HG02678 (cell line): ENCODE measurements at regions not wholly inside any gene's neighbourhood (a gene's known extent, or its start where the extent isn't known, plus 50 kb on each side); places are given as distances from the start of the nearest gene placed in this dataset.

ENCODE experiments used
- ATAC-seq: cut with Tn5 transposase; IDR thresholded peaks from one replicate; pipeline ENCODE4 v1.9.1; 2021; ENCODE audit warnings: mild to moderate bottlenecking, moderate library complexity; ENCODE audit not compliant: unreplicated experiment

DNA sequence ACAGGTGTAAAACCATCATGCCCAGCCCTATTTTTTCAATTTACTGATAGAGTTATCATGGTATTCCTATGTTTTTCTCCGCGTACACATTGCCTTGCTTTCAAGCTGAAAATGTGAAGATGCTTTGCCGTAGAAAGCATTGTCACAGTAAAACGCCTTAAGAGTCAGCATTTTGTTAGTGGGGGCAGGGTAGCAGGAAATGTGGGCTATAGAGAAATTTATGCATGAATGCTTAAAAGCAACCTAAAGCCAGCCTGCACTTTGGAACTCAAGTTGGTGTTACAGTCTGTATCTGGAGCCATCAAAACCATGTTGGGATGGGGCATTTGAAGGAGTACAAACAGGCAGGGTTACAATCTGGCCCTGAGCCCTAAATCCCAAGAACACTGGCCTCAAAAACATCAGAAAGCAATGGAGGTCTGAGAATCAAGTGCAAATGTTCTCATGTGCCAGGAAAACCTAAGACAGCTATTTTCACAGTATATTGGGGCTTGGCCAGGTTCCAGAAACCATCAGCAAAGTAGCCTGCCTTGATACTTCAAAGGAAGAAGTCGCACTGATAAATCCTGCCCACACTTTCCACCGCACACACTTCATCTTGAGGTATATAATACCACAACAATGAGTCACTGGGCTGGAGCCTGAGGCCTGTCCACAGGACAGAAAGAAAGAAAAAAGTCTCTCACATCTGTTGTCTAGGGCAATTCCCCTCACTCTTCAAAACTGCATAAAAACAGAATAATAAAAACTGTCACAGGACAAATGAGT is 313.8 kb downstream of the ENC1 start:
- ATAC-seq = peak; percentile 88

DNA sequence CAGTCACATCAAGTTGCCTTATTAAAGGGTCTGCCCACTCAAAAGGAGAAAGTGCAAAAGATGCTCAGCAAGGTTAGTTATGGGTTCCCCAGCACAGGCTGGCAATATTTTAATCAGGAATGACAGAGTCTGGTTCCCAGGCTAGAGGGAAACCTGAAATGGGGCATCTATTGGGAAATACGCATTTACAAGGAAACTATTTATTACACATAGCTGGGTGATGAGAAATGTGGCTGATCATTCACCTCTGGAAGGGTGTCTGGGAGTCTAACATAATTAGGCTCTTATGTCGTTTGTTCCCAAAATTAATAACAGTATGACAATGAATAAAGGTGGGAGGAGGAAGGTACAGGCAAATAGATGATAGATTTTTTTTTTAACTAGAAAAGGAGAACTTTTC is 314.7 kb downstream of the ENC1 start:
- ATAC-seq = no peak

DNA sequence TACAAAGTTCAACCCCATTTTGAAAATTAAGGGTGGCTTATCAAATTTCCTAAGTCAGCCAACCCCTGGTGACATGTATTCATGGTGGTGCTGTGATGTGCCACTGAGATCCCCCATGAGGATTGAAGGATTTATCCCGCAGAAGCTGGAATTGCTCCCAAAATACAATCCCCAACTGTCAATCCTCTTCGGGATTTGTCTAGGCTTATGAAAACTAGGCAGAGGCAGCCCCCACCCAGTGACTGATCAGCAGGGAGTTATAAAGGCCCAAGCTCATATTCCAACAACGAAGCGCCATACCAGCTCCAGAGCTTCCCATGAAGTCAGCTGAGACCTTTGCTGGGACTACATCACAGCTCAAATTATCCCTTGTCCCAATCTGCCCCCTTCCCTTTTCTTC is 316.0 kb downstream of the ENC1 start:
- no peak for ATAC-seq

DNA sequence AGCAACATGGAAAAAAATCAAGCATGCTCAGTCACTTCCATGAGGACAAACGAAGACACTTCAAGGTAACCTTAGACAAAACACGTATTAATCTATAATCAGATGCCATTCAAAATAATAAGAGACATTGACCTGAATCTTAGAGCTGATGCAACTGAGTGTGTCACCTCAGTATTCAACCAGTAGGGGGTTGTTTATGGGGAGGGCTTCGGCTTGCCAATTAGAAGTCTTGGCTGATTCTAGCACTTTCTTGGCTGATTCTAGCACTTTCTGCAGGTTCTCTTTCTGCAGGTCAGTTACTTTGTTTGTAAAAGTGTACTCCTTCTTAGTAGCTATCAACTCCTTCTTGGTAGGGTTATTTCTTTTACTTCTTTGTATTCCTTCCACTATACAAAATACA is 317.6 kb downstream of the ENC1 start:
- no peak for ATAC-seq

DNA sequence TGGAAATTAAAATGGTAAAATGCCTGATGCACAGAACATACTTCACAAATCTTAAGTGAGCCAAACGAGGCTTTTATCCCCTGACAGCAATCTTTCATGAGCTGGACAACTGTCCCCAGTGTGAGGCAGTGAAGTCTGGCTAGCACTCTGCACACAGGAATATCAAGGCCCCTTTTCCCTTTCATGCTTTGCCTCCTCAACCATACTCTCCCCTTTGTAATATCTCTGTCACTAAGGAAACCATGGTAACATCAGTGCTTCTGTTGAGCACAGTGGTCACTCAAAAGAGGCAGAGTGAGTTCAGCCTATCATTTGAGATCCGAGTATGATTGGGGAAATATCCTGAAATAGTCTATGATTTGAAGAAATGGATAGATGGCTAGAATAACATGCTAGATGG is 318.3 kb downstream of the ENC1 start:
- no peak for ATAC-seq

DNA sequence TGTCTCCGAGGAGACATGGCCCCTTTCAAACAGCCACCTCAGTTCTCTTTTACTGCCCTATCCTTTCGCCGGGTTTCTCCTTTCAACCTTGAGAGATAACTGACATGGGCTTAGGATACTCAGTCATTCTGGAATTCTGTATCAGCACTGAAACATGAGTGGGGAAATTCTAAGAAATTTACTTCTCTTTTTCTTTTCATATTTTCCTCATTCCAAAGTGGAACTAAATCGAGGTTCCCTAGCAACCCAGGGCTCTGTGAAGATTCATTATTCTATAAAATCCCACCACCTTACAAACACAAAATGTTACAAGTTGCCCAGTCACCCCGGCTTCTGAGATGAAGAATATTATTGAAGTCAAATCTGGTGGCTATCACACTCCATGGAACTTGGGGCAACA is 319.2 kb downstream of the ENC1 start:
- no peak for ATAC-seq

DNA sequence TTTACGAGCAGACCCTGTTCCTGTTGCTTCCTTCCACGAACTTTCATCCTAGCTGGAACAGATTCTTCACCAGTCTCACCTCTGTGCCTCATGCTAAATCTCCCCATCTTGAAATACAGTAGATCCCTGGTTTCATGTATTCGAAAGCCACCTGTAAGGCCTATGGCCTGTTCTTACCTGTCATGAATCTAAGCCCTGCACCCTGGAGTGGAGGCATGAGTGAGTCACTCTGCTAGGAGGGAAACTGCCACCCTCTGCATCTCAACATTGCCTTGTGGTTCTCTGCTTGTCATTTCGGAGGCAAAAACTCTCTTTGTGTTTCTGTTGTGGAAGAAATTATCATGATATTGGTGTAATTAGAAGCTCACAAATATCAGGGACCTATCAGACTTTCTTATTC is 320.0 kb downstream of the ENC1 start:
- no peak for ATAC-seq

DNA sequence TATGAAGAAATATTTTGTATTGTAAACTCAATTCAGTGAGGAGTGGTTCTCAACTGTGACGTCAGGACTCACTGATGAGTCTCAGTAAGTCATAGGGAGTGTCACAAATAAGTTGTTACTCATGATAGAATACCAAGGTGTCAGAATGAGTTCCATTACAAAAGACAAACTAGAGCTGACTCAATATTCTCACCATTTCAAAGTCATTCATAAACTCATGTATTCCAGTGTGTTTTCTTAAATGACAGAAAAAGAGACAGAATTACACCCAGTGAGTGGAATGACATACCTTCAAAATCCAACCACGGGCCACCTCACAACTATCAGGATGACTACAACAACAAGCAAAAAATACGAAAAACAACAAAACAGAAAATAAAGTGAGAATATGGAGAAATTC is 321.5 kb downstream of the ENC1 start:
- ATAC-seq = no peak

DNA sequence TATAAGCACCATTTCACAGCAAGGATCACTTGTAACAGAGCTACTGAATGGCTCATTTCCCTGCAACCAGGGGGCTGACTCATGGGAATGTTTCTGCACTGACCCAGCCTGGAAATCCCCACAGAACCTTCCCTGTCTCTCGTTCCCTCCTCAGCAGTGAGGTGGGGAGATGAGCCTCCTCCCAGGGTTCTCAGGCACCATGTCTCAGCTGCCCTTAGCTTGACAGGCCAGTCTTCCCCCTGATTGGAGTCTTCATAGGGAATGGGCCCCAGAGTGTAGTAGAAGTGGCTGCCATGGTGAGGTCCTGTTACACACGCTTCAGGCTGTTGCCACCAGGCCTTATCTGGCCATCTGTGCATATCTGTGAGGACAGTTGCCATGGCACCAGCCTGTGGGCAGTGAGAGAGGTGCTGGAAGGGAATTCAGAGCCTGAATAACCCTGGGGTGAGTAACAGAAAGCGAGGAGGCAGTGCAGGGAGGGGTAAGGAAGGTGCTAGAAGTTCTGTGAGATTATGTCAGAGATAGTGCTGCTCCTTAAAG is 324.4 kb downstream of the ENC1 start:
- ATAC-seq = peak; percentile 56

DNA sequence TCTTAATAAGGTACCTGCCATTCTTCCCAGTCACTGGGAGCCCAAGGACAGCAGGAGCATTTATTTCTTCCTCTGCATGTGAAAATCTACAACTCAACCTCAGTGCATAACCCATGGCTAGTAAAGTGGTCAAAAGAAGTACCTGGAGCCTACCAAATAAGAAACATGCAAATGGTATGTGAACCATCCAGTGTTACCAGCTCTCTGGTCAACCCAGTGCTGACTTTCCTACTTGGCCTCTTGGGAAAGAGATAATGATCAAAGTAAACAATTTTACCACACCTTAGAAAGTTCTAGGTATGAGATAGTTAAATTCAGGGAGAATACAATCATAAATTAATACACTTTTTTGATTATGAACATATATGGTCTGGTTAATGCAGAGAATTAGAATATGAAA is 325.6 kb downstream of the ENC1 start:
- no peak for ATAC-seq

DNA sequence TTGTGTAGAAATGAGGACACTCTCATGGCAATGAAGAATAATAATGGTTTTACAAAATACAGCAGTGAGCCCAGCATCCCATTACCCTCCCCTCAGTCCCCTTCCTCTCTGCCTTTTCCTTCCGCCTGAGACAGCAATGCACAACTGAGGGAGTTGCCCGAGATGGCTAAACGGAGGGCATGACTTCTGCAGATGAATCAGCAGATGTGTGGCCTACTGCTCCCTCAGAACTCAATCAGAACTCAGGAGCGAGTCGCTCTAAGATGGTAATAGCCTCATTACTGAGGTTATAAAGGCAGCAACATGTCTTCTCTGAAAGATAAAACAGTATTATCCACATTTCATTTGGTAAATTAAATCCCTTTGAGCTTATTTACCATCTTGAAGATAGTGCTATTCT is 326.6 kb downstream of the ENC1 start:
- no peak for ATAC-seq

DNA sequence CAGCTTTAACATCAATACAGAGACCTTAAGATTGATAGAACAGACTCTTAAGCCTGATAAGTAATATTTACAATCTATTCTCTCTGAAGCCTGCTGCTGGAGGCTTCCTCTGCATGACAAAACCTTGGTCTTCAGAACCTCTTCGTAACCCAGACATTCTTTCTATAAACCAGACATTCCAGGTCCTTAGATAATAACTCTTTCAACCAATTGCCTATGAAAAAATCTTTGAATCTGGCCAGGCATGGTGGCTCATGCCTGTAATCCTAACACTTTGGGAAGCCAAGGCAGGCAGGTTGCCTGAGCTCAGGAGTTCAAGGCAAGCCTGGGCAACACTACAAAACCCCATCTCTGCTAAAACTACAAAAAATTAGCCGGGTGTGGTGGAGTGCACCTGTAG is 327.8 kb downstream of the ENC1 start:
- ATAC-seq = no peak

DNA sequence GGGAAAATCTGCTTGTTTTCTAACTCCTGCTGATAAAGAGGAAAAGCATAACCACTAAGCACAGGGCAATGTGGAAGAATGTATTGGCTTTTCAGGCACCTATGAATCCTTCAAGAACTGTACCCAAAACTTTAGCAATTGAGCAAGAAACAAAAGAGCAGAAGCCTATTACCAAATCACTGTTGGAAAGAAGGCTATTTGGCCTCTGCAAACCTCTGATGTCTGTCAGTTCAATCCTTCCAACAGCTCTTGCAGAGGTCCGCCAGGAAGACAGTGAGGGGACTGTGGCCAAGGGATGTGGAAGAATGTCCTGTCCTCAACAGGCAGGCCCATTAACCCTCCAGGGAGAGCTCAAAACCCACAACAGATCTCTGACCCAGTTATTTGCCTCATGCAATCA is 328.6 kb downstream of the ENC1 start:
- ATAC-seq = no peak

DNA sequence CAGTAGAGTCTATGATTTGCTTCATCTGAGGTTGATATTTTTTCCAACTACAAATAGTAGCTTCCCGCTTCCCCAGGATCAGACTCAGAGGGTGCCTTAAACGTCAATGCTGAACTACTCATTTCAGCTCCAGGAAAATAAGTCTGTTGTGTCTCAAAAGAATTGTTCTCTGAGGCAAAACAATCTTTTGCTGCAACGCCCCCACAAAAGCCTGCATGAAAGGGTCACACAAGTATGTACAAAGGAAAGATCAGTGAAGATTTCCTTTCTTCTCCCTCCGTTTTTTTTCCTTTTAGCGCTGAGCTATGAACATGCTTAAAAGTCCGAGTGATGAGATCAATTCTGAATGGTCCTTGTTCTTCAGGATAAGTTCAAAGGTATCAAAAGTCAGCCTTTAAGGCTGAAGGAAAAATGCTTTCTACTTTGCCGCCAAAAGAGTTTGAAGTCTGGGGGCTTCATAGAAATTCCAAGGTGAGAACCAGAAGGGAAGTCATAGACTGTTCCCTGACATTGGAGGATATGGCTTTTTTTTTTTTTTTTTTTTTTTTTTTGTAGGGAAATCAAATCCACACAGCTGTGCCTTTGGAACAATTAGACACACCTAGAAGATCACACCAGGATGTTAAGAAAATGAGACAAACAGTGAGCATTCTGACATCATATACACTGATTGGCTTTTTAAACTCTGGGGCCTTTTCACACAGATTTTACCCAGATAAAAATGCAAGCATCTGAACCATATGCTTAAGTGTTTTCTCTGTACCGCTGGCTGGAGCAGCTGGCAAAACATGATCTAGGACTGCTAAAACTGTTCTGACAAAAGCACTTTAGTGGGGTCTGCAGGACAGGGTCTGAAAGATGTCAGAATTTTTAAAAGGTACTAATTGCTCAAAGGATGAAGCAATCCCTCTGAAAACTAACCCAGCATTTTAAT is 329.3 kb downstream of the ENC1 start:
- ATAC-seq = no peak

DNA sequence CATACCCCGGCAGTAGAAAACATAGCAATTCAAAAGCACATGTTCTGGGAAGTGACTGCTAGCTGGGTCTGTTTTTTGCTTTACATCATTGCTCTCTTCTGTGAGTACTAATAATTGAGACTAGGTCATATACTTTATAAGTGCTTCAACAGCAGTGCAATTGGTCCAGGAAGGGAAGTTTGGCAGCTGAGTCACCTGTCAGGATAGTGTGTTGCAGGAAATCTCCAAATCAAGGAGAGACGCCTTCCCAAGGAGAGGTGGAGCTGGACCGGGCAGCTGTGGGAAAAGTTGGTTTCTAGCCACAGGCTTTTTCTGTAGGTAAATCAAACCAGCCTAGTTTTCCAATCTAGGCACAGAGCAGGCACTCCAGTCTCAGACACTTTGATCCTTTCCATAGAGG is 330.1 kb downstream of the ENC1 start:
- ATAC-seq = no peak

DNA sequence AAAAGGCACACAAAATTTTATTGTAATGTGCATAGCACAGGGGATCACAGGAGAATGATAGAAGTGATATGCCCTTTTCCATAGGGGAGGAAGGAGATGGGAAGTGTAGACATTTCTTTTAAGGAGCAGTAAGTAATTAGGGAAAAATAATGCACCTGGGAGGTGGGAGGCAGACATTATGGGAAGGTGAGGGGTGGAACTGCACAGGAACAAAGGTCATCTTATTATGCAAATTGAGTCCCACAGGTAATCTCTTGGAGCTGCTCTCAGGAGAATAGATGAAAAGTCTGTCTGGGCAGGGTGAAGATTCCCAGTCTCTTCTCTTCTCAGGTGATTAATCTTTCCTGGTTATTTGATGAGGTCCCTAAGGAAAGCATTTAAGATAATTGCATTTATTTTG is 331.5 kb downstream of the ENC1 start:
- ATAC-seq = no peak

DNA sequence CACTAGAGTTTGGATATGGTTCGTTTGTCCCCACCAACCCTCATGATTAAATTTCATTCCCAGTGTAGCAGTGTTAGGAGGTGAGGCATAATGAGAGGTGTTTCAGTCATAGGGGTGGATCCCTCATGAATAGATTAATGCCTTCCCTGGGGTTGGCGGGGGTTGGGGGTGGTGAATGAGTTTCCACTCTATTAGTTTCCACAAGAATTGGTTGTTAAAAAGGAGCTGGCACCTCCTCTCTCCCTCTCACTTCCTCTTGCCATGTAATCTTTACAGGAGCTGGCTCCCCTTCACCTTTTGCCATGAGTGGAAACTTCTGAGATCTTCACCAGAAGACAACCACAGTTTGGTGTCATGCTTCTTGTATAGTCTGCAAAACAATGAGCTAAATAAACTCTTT is 333.7 kb downstream of the ENC1 start:
- no peak for ATAC-seq

DNA sequence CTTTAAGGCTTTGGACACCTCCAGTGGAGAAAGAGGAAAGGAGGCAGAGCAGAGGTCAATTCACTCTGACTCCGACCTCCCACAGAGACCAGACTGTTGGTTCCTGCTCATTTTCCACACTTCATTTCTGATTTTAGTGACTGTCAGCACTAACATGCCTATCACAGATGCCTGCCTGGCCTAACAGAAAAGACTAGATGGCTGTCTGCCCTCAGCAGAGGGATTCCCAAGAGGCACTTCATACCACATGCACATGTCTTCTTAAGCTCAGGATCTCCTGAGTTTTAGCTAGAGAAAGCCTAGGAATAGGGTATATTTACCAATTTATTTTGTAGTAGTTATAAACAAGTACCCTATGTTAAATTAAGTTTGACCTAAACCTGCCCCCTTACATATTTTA is 336.0 kb downstream of the ENC1 start:
- no peak for ATAC-seq

DNA sequence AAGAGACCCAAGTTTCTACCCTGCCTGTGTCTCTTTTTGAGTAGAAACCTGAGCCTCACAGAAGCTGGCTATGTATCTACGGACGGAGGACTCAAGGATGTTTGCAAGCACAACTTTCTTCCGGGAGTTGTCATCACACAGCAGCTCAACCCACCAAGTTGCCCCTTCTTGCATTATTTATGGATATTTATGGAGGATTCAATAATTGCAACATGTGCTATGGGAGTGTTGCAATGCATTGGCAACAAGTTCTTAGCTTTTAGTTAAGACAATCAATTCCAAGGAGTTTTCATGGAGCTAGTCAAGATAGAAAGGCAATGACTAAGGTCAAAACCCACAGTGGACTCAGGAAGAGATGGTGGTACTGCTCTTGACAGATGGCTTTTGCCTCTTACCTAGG is 336.9 kb downstream of the ENC1 start:
- no peak for ATAC-seq

DNA sequence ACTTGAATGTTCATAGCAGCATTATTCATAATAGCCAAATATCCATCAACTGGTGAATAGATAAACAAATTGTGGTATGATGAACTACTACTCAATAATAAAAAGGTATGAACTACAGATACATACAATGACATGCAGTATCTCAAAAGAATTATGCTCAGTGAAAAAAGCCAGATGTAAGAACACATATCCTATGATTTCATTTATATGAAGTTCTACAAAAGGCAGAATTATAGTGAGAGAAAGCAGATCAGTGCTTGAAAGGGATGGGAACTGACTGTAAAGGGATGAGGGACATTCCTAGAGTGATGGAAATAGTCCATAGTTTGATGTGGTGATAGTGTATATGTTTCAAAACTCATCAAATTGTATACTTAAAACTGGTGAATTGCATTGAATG is 339.0 kb downstream of the ENC1 start:
- no peak for ATAC-seq

DNA sequence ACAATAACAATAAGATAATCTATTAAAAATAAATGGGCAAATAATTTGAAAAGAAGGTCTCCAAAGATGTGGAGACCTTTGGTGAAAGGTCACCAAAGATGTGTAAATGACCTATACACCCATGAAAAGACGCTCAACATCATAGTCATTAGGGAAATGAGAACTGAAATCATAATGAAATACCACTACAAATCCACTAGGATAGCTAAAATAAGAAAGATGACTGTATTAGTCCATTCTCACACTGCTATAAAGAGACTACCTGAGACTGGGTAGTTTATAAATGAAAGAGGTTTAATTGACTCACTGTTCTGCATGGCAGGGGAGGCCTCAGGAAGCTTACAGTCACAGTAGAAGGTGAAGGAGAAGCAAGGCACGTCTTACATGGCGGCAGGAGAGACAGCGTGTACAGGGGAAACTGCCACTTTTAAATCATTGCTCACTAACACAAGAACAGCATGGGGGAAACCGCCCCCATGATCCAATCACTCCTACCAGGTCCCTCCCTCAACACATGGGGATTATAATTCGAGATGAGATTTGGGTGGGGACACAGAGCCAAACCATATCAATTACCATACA is 339.6 kb downstream of the ENC1 start:
- no peak for ATAC-seq

DNA sequence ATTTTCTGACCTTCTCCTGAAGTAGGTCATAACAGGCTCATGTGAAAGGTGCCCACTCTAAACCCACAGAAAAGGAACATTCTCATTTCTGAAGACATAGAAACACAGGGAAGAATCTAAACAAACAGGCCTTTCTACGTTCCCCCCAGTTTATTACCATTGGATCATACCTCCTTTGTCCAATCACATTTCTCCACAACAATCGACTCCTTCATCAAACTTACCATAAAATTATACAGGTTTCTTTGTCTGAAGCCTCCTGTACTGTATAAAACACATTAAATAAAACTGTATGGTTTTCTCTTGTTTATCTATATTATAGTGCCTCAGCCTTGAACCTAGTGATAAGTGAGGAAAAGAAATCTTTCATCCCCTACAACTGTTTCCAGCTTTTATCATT is 340.7 kb downstream of the ENC1 start:
- no peak for ATAC-seq
